CD4-positive, alpha-beta T cell treated with Interleukin-15 for 1 hour (primary cell): ENCODE measurements at regions not wholly inside any gene's neighbourhood (a gene's known extent, or its start where the extent isn't known, plus 50 kb on each side); places are given as distances from the start of the nearest gene placed in this dataset.

Experiments used
- DNase-seq: peaks from one replicate; pipeline ENCODE4 v3.0.0-alpha.2; 2020

DNA sequence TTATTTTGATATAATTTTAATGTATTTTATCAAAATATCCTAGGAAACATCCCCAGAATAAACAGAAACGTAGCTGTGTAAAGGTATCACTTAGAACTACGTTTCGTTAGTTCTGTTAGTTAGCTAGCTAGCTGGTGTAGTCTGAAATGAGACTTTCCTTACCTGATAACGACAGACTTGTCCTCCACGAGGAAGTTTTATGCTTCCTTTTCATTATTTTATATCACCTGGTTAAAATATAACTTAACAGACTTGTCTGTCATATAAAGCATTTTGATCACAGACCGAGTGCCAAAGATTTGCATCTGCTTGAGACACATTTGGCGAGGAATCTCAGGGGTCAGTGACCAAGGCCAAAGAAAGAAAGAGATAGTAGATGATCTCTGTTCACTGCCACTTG, 829.5 kb downstream of the VGLL3 start:
- DNase-seq: no peak

DNA sequence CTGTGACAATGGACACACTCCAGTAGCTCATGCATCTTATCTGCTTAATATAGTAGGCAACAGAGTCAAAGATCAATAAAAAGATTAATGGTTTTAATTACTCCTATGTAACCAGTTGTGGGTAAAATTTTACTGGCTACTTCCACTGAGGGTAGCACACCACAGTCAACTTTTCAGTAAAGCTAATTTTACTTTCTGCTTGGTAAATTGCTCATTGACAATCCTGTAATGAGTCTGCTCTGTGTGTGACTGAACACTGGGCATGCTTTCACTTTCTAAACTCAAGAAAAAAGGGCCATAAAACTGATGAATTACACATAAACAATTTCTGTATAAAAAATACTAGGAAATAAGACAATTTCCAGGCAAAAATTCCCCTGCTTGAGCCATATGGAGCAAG, 838.3 kb downstream of the VGLL3 start:
- DNase-seq: no peak

DNA sequence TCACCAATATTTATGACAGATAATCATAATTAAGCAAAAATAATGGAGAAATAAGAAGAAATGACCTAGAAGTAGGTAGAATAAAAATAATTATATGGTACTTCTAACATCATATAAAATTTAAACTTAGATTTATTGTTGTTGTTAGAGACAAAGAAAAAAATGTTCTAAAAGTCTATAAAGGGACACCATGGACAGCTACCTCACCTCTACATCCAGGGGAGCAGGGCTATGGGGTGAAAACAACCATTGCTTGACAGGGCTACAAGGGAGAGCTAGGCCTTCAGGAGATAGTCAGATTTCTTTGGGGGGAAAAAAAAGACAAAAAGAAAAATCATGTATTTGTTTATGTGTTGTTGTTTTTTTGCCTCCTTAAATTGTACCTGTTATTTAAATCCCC, 841.9 kb downstream of the VGLL3 start:
- no peak for DNase-seq

DNA sequence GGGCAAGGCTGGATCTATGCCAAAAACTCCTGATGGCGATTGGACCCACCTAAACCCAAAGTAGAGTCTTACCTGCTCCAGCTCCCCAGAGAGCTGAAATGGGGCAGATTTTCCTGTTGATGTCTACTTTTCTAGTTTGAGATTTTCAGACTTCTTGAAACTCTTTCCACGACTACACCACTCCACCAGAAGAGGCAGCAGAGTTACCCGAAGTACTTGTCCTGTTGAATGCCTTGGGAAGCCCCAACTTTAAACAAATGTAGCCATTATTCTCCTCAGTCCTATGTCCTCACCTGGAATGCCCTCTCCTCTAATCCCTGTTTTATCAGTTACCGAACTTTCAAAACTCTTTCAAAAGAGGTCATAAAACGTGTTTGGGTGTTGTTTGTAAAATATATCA, 843.8 kb downstream of the VGLL3 start:
- no peak for DNase-seq

DNA sequence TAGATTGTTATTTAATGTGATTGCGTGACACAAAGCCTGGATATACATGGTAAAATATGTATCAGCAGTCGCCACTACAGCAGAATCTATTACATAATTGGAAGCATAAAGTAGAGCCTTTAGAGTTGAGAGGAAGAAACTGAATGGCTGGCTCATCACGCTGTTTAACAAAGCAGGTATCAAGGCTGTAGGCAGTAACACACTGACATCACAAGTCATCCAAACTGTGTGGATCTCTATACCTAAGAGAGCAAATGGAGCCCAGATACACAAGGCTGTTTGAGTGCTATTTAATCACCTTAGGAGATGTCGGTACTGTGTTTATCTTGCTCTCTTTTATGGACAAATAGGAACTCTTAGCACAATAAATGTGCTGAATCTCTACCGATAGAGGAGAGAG, 864.4 kb downstream of the VGLL3 start:
- no peak for DNase-seq
